Upper lobe of left lung (tissue), 6 donors: ENCODE measurements at regions not wholly inside any gene's neighbourhood (a gene's known extent, or its start where the extent isn't known, plus 50 kb on each side); places are given as distances from the start of the nearest gene placed in this dataset.

Experiments
- ATAC-seq, 2 donors: fragments of 200-7000 bp; cut with Tn5 transposase; one replicate each; pipeline ENCODE4 v1.9.1; 2022; ENCODE audit warnings: mild to moderate bottlenecking in 2 of 2, moderate library complexity in 2 of 2; ENCODE audit not compliant: low FRiP score in 2 of 2
- DNase-seq, 2 donors: peaks; one replicate each; pipeline ENCODE4 v3.0.0-alpha.2; 2019 to 2020
- H3K27ac ChIP-seq, 4 donors: fragments of 200-600 bp; sonication (generic); one replicate each; pipeline ENCODE4 v1.5.1; 2016 to 2019
- H3K27me3 ChIP-seq, 4 donors: fragments of 200-600 bp; sonication (generic); one replicate each; pipeline ENCODE4 v1.5.1; 2017 to 2019
- H3K36me3 ChIP-seq, 4 donors: fragments of 200-600 bp; sonication (generic); one replicate each; pipeline ENCODE4 v1.5.1; 2016 to 2019
- H3K4me1 ChIP-seq, 4 donors: fragments of 200-600 bp; sonication (generic); one replicate each; pipeline ENCODE4 v1.5.1; 2018 to 2019
- H3K4me3 ChIP-seq, 4 donors: fragments of 200-600 bp; sonication (generic); one replicate each; pipeline ENCODE4 v1.5.1; 2017 to 2019; ENCODE audit warnings: mild to moderate bottlenecking in 2 of 4, moderate library complexity in 1 of 4
- H3K9me3 ChIP-seq, 4 donors: fragments of 200-600 bp; sonication (generic); one replicate each; pipeline ENCODE4 v1.5.1; 2018 to 2019
- EP300 ChIP-seq, 4 donors: sonication (generic); formaldehyde crosslinking; IDR thresholded peaks; one replicate each; pipeline ENCODE4 v1.5.1; 2017; ENCODE audit warnings: antibody characterized with exemption in 4 of 4, control low read depth in 2 of 4
- POLR2A ChIP-seq, 4 donors: fragments of 450-650 bp; IDR thresholded peaks; one replicate each; pipeline ENCODE4 v1.5.1; 2016 to 2017; ENCODE audit warnings: antibody characterized with exemption in 4 of 4, mild to moderate bottlenecking in 2 of 4
- POLR2AphosphoS5 ChIP-seq, 2 donors: sonication (generic); formaldehyde crosslinking; IDR thresholded peaks; one replicate each; pipeline ENCODE4 v1.5.1; 2017; ENCODE audit warnings: antibody characterized with exemption in 2 of 2
- WGBS, 2 donors: methylation state at CpG; one replicate each; pipeline ENCODE4 v1.1.5; 2017 to 2018; 5-methylcytosine and 5-hydroxymethylcytosine counted together
- TF ChIP-seq, protein P1 (sequence below), 6 experiments: fragments of 450-650 bp in 4 of 6; fragments of 200-600 bp in 2 of 6; sonication (generic) in 2 of 6; IDR thresholded peaks; one replicate each; pipeline ENCODE4 v1.5.1; 2016 to 2019; ENCODE audit warnings: antibody characterized with exemption in 6 of 6
- donor health status: DM: no; HTN: no; CAD: no; lungs with moderate emphysema.
- donor health status: DM: no; HTN: yes; CAD: no; lungs with severe emphysema.

DNA sequence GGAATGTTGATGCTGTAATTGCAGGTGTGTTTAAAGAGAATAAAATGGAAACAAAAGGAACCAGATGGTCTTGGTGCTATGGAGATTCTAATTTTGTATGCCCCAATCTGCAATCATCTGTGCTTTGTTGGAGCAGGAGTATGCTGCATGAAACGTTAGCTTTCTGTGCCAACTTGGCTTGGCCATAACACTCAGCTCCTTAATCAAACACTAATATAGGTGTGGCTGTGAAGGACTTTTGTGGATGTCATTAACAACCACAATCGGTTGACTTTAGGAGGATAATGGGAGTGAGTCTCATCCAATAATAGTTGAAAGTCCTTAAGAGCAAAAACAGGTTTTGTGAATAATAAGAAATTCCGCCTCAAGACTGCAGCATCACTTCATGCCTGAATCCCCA lies 399.2 kb downstream of the NLGN4X start:
- no peaks in the 10 kb centered on the region for H3K9me3 ChIP-seq
- no peak for TF ChIP-seq POLR2AphosphoS5 (IDR thresholded peaks at IDR 0.05)
- TF ChIP-seq, protein P1, sequence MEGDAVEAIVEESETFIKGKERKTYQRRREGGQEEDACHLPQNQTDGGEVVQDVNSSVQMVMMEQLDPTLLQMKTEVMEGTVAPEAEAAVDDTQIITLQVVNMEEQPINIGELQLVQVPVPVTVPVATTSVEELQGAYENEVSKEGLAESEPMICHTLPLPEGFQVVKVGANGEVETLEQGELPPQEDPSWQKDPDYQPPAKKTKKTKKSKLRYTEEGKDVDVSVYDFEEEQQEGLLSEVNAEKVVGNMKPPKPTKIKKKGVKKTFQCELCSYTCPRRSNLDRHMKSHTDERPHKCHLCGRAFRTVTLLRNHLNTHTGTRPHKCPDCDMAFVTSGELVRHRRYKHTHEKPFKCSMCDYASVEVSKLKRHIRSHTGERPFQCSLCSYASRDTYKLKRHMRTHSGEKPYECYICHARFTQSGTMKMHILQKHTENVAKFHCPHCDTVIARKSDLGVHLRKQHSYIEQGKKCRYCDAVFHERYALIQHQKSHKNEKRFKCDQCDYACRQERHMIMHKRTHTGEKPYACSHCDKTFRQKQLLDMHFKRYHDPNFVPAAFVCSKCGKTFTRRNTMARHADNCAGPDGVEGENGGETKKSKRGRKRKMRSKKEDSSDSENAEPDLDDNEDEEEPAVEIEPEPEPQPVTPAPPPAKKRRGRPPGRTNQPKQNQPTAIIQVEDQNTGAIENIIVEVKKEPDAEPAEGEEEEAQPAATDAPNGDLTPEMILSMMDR (IDR thresholded peaks at IDR 0.05), result no peak
- TF ChIP-seq POLR2A (IDR thresholded peaks at IDR 0.05), result no peak
- TF ChIP-seq EP300 (IDR thresholded peaks at IDR 0.05), result no peak

GRCh38 chrX:5829060-5829459 lies 399.6 kb downstream of the NLGN4X start:
- ATAC-seq, result no peak
- peak in 1 of 2 donors; percentile 47 for DNase-seq
- no peak overlapping the region for H3K4me3 ChIP-seq
- H3K27me3 ChIP-seq, result no peaks in the 10 kb centered on the region
- TF ChIP-seq, protein P1 (IDR thresholded peaks at IDR 0.05), result no peak
- TF ChIP-seq POLR2A (IDR thresholded peaks at IDR 0.05) (no peak), POLR2AphosphoS5 (IDR thresholded peaks at IDR 0.05) (no peak), EP300 (IDR thresholded peaks at IDR 0.05) (no peak)
- H3K9me3 ChIP-seq, result no peaks in the 10 kb centered on the region
- H3K27ac ChIP-seq, result no peak overlapping the region
- 58 to 69% methylated on average over 6 of the region's 6 CpGs for WGBS, 2 donors
- H3K4me1 ChIP-seq, result no peaks in the 10 kb centered on the region
- no peaks in the 10 kb centered on the region for H3K36me3 ChIP-seq

More for the DNA sequence above, 399.2 kb downstream of the NLGN4X start:
- Histone ChIP-seq H3K27ac (no peak overlapping the region), H3K4me3 (no peak overlapping the region), H3K36me3 (no peaks in the 10 kb centered on the region), H3K4me1 (no peaks in the 10 kb centered on the region), H3K27me3 (no peaks in the 10 kb centered on the region)
- peak in 1 of 2 donors; percentile 22 for DNase-seq
- no peak for ATAC-seq
- WGBS, 2 donors, result 62 to 71% methylated on average over 3 of the region's 3 CpGs

DNA sequence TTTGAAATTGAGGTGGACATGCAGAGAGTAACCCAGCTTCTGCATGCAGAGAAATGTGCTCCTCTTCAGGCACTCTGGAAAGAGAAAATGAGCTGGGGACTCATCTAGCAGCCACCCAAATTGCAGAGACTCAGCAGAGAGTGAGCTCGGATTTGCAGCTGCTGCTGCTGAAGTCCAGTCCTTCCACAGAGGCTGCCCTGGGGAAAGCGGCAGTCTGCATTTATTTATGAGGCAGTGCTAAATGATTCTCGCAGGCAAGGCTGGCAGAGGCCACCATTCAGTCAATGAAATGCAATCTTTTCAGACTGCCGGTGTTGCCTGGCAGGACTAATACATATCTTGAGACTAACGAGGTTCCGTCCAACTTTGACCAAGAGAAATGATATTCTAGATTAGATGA lies 404.8 kb downstream of the NLGN4X start:
- WGBS, 2 donors, result 68 to 77% methylated on average over 6 of the region's 6 CpGs

GRCh38 chrX:5810636-5811035 lies 418.0 kb downstream of the NLGN4X start:
- Histone ChIP-seq H3K27ac (no peak overlapping the region), H3K36me3 (no peaks in the 10 kb centered on the region), H3K9me3 (no peaks in the 10 kb centered on the region), H3K27me3 (no peaks in the 10 kb centered on the region), H3K4me1 (no peaks in the 10 kb centered on the region), H3K4me3 (no peak overlapping the region)
- TF ChIP-seq POLR2A (IDR thresholded peaks at IDR 0.05), result no peak
- TF ChIP-seq, protein P1 (IDR thresholded peaks at IDR 0.05), result no peak
- no peak for TF ChIP-seq POLR2AphosphoS5 (IDR thresholded peaks at IDR 0.05)
- TF ChIP-seq EP300 (IDR thresholded peaks at IDR 0.05), result no peak
- 46 to 52% methylated on average over 8 of the region's 8 CpGs for WGBS, 2 donors
- DNase-seq, result no peak
- no peak for ATAC-seq

More for the DNA sequence above, 404.8 kb downstream of the NLGN4X start:
- Histone ChIP-seq H3K27me3 (no peaks in the 10 kb centered on the region), H3K36me3 (no peaks in the 10 kb centered on the region), H3K4me1 (no peaks in the 10 kb centered on the region), H3K9me3 (no peaks in the 10 kb centered on the region), H3K4me3 (no peak overlapping the region), H3K27ac (no peak overlapping the region)
- ATAC-seq, result no peak
- TF ChIP-seq POLR2AphosphoS5 (IDR thresholded peaks at IDR 0.05), result no peak
- no peak for TF ChIP-seq EP300 (IDR thresholded peaks at IDR 0.05)
- TF ChIP-seq, protein P1 (IDR thresholded peaks at IDR 0.05), result no peak
- no peak for TF ChIP-seq POLR2A (IDR thresholded peaks at IDR 0.05)
- DNase-seq, result no peak

GRCh38 chrX:5807181-5807580 lies 421.5 kb downstream of the NLGN4X start:
- no peaks in the 10 kb centered on the region for H3K27me3 ChIP-seq
- no peak for DNase-seq
- H3K4me3 ChIP-seq, result no peak overlapping the region
- TF ChIP-seq POLR2AphosphoS5 (IDR thresholded peaks at IDR 0.05), result no peak
- TF ChIP-seq, protein P1 (IDR thresholded peaks at IDR 0.05), result no peak
- no peaks in the 10 kb centered on the region for H3K4me1 ChIP-seq
- no peaks in the 10 kb centered on the region for H3K9me3 ChIP-seq
- no peak overlapping the region for H3K27ac ChIP-seq
- ATAC-seq, result no peak
- 67 to 74% methylated on average over 2 of the region's 2 CpGs for WGBS, 2 donors
- no peaks in the 10 kb centered on the region for H3K36me3 ChIP-seq
